PC-9 (cell line): ENCODE measurements at regions not wholly inside any gene's neighbourhood (a gene's known extent, or its start where the extent isn't known, plus 50 kb on each side); places are given as distances from the start of the nearest gene placed in this dataset.

Experiments used
- EZH2 ChIP-seq: fragments of 200-600 bp; sonication (generic); IDR thresholded peaks from 2 replicates; pipeline ENCODE4 v1.8.0; 2017; ENCODE audit warnings: antibody characterized with exemption, low read depth
- TF ChIP-seq, protein P1 (sequence below): fragments of 200-600 bp; sonication (generic); conservative IDR thresholded peaks from 2 replicates; pipeline ENCODE4 v1.6.1; 2017; ENCODE audit warnings: mixed run types, antibody characterized with exemption, mild to moderate bottlenecking, moderate library complexity

DNA sequence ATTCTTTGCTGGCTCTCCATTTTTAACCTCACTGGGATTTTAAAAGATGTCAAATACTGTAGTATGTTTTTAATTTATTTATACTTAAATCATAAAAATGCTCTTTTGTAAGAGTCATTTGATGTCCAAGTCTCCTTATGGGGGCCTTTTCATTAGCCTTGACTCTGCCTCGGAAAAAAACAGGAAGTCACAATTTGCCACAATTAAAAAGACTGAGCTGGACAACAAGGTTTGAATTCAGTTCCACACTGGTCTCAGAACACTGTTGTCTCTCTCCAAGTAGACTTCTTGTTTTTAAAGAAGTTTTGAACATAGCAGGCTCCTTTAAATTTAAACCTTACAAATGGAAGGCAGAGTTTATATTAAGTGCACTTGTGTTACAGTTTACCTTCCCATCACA is 444.2 kb downstream of the ACTL7B start:
- TF ChIP-seq, protein P1, sequence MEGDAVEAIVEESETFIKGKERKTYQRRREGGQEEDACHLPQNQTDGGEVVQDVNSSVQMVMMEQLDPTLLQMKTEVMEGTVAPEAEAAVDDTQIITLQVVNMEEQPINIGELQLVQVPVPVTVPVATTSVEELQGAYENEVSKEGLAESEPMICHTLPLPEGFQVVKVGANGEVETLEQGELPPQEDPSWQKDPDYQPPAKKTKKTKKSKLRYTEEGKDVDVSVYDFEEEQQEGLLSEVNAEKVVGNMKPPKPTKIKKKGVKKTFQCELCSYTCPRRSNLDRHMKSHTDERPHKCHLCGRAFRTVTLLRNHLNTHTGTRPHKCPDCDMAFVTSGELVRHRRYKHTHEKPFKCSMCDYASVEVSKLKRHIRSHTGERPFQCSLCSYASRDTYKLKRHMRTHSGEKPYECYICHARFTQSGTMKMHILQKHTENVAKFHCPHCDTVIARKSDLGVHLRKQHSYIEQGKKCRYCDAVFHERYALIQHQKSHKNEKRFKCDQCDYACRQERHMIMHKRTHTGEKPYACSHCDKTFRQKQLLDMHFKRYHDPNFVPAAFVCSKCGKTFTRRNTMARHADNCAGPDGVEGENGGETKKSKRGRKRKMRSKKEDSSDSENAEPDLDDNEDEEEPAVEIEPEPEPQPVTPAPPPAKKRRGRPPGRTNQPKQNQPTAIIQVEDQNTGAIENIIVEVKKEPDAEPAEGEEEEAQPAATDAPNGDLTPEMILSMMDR = no peak
- TF ChIP-seq EZH2 = no peak
